Endothelial cell (in vitro differentiated cells): ENCODE measurements at regions not wholly inside any gene's neighbourhood (a gene's known extent, or its start where the extent isn't known, plus 50 kb on each side); places are given as distances from the start of the nearest gene placed in this dataset.
"Not testable (repeated sequence)": the region's sequence is repeated elsewhere in the genome, so short reads cannot be mapped to it uniquely, and the experiment has no call there.

Experiments
- DNase-seq: peaks from one replicate; pipeline ENCODE4 v3.0.0; 2021; ENCODE audit warnings: low spot score
- H3K27ac Mint-ChIP-seq: one replicate; pipeline ENCODE4 v1.8.0; 2021; ENCODE audit warnings: mixed read lengths, inconsistent platforms; ENCODE audit not compliant: unreplicated experiment
- H3K27me3 Mint-ChIP-seq: one replicate; pipeline ENCODE4 v1.8.0; 2021; ENCODE audit warnings: mild to moderate bottlenecking, moderate library complexity, mixed read lengths, inconsistent platforms; ENCODE audit not compliant: unreplicated experiment
- H3K36me3 Mint-ChIP-seq: one replicate; pipeline ENCODE4 v1.8.0; 2021; ENCODE audit warnings: mild to moderate bottlenecking, low read depth, mixed read lengths, inconsistent platforms; ENCODE audit not compliant: unreplicated experiment
- H3K4me1 Mint-ChIP-seq: one replicate; pipeline ENCODE4 v1.8.0; 2021; ENCODE audit warnings: mild to moderate bottlenecking, mixed read lengths, inconsistent platforms; ENCODE audit not compliant: unreplicated experiment
- H3K4me3 Mint-ChIP-seq: one replicate; pipeline ENCODE4 v1.8.0; 2021; ENCODE audit warnings: mild to moderate bottlenecking, mixed read lengths, inconsistent platforms; ENCODE audit not compliant: unreplicated experiment
- H3K9me3 Mint-ChIP-seq: one replicate; pipeline ENCODE4 v1.8.0; 2021; ENCODE audit warnings: mixed read lengths, inconsistent platforms; ENCODE audit not compliant: unreplicated experiment
- CTCF ChIP-seq: fragments of 200-600 bp; sonication (generic); IDR thresholded peaks from one replicate; pipeline ENCODE4 v1.5.0; 2021; ENCODE audit warnings: antibody characterized with exemption; ENCODE audit not compliant: unreplicated experiment

- H3K36me3 Mint-ChIP-seq: no peaks in the 10 kb centered on the region
- DNase-seq: peak; percentile 33
- H3K27me3 Mint-ChIP-seq: no peaks in the 10 kb centered on the region
- no peaks in the 10 kb centered on the region for H3K9me3 Mint-ChIP-seq
- H3K4me3 Mint-ChIP-seq: no peak overlapping the region
- no peak for TF ChIP-seq CTCF
- no peak overlapping the region for H3K27ac Mint-ChIP-seq
- H3K4me1 Mint-ChIP-seq: no peaks in the 10 kb centered on the region
These were observed 123.9 kb downstream of the CTNND1 start for GRCh38 chr11:57885298-57886050.

- no peaks in the 10 kb centered on the region for H3K4me1 Mint-ChIP-seq
- no peak overlapping the region for H3K27ac Mint-ChIP-seq
These were observed 126.8 kb downstream of the CTNND1 start for GRCh38 chr11:57888386-57888785.

GRCh38 chr11:57890521-57890920, 128.9 kb downstream of the CTNND1 start:
- no peaks in the 10 kb centered on the region for H3K4me1 Mint-ChIP-seq
- H3K4me3 Mint-ChIP-seq: no peak overlapping the region
- no peaks in the 10 kb centered on the region for H3K9me3 Mint-ChIP-seq
- H3K27ac Mint-ChIP-seq: no peak overlapping the region
- H3K27me3 Mint-ChIP-seq: no peaks in the 10 kb centered on the region
- no peak for DNase-seq
- H3K36me3 Mint-ChIP-seq: no peaks in the 10 kb centered on the region
- no peak for TF ChIP-seq CTCF

More at GRCh38 chr11:57888386-57888785, 126.8 kb downstream of the CTNND1 start:
- H3K36me3 Mint-ChIP-seq: no peaks in the 10 kb centered on the region
- DNase-seq: no peak
- H3K9me3 Mint-ChIP-seq: no peaks in the 10 kb centered on the region
- no peak for TF ChIP-seq CTCF
- no peak overlapping the region for H3K4me3 Mint-ChIP-seq
- no peaks in the 10 kb centered on the region for H3K27me3 Mint-ChIP-seq

- H3K4me1 Mint-ChIP-seq: not testable (repeated sequence)
These were observed 130.5 kb upstream of the OR9Q1 start for GRCh38 chr11:57893200-57893599.

GRCh38 chr11:57896361-57897145, 127.1 kb upstream of the OR9Q1 start:
- no peak for TF ChIP-seq CTCF
- H3K4me3 Mint-ChIP-seq: no peak overlapping the region
- no peak overlapping the region for H3K27ac Mint-ChIP-seq
- H3K4me1 Mint-ChIP-seq: no peaks in the 10 kb centered on the region
- DNase-seq: no peak
- H3K9me3 Mint-ChIP-seq: no peaks in the 10 kb centered on the region
- H3K36me3 Mint-ChIP-seq: no peaks in the 10 kb centered on the region
- no peaks in the 10 kb centered on the region for H3K27me3 Mint-ChIP-seq

More at GRCh38 chr11:57893200-57893599, 130.5 kb upstream of the OR9Q1 start:
- DNase-seq, H3K36me3 Mint-ChIP-seq, H3K27me3 Mint-ChIP-seq, H3K4me3 Mint-ChIP-seq, H3K27ac Mint-ChIP-seq, H3K9me3 Mint-ChIP-seq: not testable (repeated sequence)
